ENCODE measurements at regions not wholly inside any gene's neighbourhood (a gene's known extent, or its start where the extent isn't known, plus 50 kb on each side); places are given as distances from the start of the nearest gene placed in this dataset.

DNA sequence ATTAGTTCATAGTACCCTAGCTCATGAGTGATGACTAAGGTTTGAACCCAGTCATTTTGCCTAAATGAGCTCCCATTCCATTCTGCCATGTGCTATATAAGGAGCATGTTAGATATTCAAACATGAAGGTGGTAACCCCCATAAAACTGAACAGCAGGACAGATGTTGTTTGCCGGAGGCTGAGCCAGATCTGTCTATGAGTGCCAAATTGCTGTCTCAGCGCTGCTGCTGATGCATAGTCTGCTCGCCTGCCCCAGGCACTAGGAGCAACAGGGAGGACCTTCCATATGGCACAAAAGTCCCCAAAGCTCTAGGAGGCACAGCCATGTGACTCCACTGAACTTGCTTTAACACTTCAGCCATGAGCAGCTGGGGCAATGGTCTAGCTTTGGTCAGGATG lies 466.0 kb upstream of the GHITM start:
- POLR2A ChIA-PET, result no interaction called here
- DNase-seq (ENCODE audit: extremely low spot score), result no peak
- CTCF ChIA-PET, result interaction anchor here (0.9 to 1.5 kb wide), 6 partner anchors 10 to 28 kb away, joined by 3 to 4 read pairs (median 3); no protein-coding TSS in a partner anchor
- no peak for TF ChIP-seq CTCF (IDR thresholded peaks at IDR 0.05; ENCODE audit: control extremely low read depth, extremely low read depth, low read depth, missing control alignments)

GRCh38 chr10:83677795-83678194 lies 461.5 kb upstream of the GHITM start:
- CTCF ChIA-PET, result interaction anchor here (0.7 to 1.6 kb wide), 5 partner anchors 10 to 73 kb away, joined by 3 to 4 read pairs (median 3); no protein-coding TSS in a partner anchor
- POLR2A ChIA-PET, result no interaction called here
- peak; percentile 22 for TF ChIP-seq CTCF (IDR thresholded peaks at IDR 0.05; ENCODE audit: control extremely low read depth, extremely low read depth, low read depth, missing control alignments)
- DNase-seq (ENCODE audit: extremely low spot score), result no peak

- POLR2A ChIA-PET, result no interaction called here
Measured at GRCh38 chr10:83678850-83679249, 460.5 kb upstream of the GHITM start.

GRCh38 chr10:83680470-83680891 lies 458.8 kb upstream of the GHITM start:
- ChIA-PET CTCF (no interaction called here), POLR2A (no interaction called here)
- DNase-seq (ENCODE audit: extremely low spot score), result peak; percentile 78
- no peak for TF ChIP-seq CTCF (IDR thresholded peaks at IDR 0.05; ENCODE audit: control extremely low read depth, extremely low read depth, low read depth, missing control alignments)

More at GRCh38 chr10:83678850-83679249, 460.5 kb upstream of the GHITM start:
- no peak for DNase-seq (ENCODE audit: extremely low spot score)
- CTCF ChIA-PET, result interaction anchor here (1.3 to 1.6 kb wide), 2 partner anchors 11 to 12 kb away, joined by 3 to 4 read pairs; no protein-coding TSS in a partner anchor
- no peak for TF ChIP-seq CTCF (IDR thresholded peaks at IDR 0.05; ENCODE audit: control extremely low read depth, extremely low read depth, low read depth, missing control alignments)

DNA sequence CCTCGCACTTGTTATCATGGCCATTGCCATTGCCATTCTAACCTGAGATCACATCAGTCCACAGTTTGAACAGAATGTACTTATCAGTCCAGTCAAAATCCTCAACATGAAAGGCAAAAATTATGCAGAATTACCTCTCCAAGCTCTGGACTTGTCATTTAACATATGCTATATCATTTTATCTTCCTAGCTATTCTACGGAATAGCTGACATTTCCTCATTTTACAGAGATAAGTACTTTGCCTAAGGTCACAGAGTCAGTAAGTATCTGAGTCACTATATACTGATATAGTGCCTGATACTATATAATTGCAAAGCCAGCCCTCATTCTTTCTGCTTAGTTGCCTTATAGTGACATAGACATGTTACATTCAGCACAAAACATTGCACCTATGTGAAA lies 456.9 kb upstream of the GHITM start:
- POLR2A ChIA-PET, result no interaction called here
- no peak for DNase-seq (ENCODE audit: extremely low spot score)
- TF ChIP-seq CTCF (IDR thresholded peaks at IDR 0.05; ENCODE audit: control extremely low read depth, extremely low read depth, low read depth, missing control alignments), result no peak
- CTCF ChIA-PET, result interaction anchor here (1.0 to 3.8 kb wide), 2 partner anchors 10 to 40 kb away, joined by 3 to 19 read pairs; no protein-coding TSS in a partner anchor

- no peak for TF ChIP-seq CTCF (IDR thresholded peaks at IDR 0.05; ENCODE audit: control extremely low read depth, extremely low read depth, low read depth, missing control alignments)
- POLR2A ChIA-PET, result no interaction called here
- no peak for DNase-seq (ENCODE audit: extremely low spot score)
- CTCF ChIA-PET, result interaction anchor here (1.0 to 1.1 kb wide), 2 partner anchors 8 to 10 kb away, joined by 3 to 5 read pairs; no protein-coding TSS in a partner anchor
Measured at GRCh38 chr10:83685458-83685857, 453.9 kb upstream of the GHITM start.

Measured in GM10248 (cell line).